ENCODE measurements at regions not wholly inside any gene's neighbourhood (a gene's known extent, or its start where the extent isn't known, plus 50 kb on each side); places are given as distances from the start of the nearest gene placed in this dataset.

GRCh38 chr4:184940500-184940899 lies 77.8 kb upstream of the HELT start:
- TF ChIP-seq, protein P1, sequence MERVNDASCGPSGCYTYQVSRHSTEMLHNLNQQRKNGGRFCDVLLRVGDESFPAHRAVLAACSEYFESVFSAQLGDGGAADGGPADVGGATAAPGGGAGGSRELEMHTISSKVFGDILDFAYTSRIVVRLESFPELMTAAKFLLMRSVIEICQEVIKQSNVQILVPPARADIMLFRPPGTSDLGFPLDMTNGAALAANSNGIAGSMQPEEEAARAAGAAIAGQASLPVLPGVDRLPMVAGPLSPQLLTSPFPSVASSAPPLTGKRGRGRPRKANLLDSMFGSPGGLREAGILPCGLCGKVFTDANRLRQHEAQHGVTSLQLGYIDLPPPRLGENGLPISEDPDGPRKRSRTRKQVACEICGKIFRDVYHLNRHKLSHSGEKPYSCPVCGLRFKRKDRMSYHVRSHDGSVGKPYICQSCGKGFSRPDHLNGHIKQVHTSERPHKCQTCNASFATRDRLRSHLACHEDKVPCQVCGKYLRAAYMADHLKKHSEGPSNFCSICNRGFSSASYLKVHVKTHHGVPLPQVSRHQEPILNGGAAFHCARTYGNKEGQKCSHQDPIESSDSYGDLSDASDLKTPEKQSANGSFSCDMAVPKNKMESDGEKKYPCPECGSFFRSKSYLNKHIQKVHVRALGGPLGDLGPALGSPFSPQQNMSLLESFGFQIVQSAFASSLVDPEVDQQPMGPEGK (CRISPR knock-in tag; IDR thresholded peaks at IDR 0.05; ENCODE audit: borderline replicate concordance): no peak
- TF ChIP-seq, protein P2, sequence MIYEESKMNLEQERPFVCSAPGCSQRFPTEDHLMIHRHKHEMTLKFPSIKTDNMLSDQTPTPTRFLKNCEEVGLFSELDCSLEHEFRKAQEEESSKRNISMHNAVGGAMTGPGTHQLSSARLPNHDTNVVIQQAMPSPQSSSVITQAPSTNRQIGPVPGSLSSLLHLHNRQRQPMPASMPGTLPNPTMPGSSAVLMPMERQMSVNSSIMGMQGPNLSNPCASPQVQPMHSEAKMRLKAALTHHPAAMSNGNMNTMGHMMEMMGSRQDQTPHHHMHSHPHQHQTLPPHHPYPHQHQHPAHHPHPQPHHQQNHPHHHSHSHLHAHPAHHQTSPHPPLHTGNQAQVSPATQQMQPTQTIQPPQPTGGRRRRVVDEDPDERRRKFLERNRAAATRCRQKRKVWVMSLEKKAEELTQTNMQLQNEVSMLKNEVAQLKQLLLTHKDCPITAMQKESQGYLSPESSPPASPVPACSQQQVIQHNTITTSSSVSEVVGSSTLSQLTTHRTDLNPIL (CRISPR knock-in tag; IDR thresholded peaks at IDR 0.05; ENCODE audit: low read depth): no peak
- no peak for TF ChIP-seq POU6F1 (CRISPR knock-in tag; IDR thresholded peaks at IDR 0.05; ENCODE audit: borderline replicate concordance, low read depth)
- no peak for TF ChIP-seq ZFP3 (CRISPR knock-in tag; IDR thresholded peaks at IDR 0.05)
- no peak for TF ChIP-seq CSRNP3 (CRISPR knock-in tag; IDR thresholded peaks at IDR 0.05)
- TF ChIP-seq ESRRG (CRISPR knock-in tag; IDR thresholded peaks at IDR 0.05): no peak
- TF ChIP-seq TCF4 (CRISPR knock-in tag; IDR thresholded peaks at IDR 0.05; ENCODE audit: borderline replicate concordance): no peak
- no peak for TF ChIP-seq ARNTL (CRISPR knock-in tag; IDR thresholded peaks at IDR 0.05; ENCODE audit: borderline replicate concordance, low read depth)
- no peak for TF ChIP-seq PPARA (CRISPR knock-in tag; IDR thresholded peaks at IDR 0.05; ENCODE audit: borderline replicate concordance)
- TF ChIP-seq RARB (CRISPR knock-in tag; IDR thresholded peaks at IDR 0.05): no peak

Data from SK-N-SH treated with all-trans-retinoic acid at 6 μM for 48 hours (cell line).